PC-9 (cell line): ENCODE measurements at regions not wholly inside any gene's neighbourhood (a gene's known extent, or its start where the extent isn't known, plus 50 kb on each side); places are given as distances from the start of the nearest gene placed in this dataset.
"Not testable (repeated sequence)": the region's sequence is repeated elsewhere in the genome, so short reads cannot be mapped to it uniquely, and the experiment has no call there.

ENCODE experiments used
- EZH2 ChIP-seq: fragments of 200-600 bp; sonication (generic); IDR thresholded peaks from 2 replicates; pipeline ENCODE4 v1.8.0; 2017; ENCODE audit warnings: antibody characterized with exemption, low read depth
- TF ChIP-seq, protein P1 (sequence below): fragments of 200-600 bp; sonication (generic); conservative IDR thresholded peaks from 2 replicates; pipeline ENCODE4 v1.6.1; 2017; ENCODE audit warnings: mixed run types, antibody characterized with exemption, mild to moderate bottlenecking, moderate library complexity

DNA sequence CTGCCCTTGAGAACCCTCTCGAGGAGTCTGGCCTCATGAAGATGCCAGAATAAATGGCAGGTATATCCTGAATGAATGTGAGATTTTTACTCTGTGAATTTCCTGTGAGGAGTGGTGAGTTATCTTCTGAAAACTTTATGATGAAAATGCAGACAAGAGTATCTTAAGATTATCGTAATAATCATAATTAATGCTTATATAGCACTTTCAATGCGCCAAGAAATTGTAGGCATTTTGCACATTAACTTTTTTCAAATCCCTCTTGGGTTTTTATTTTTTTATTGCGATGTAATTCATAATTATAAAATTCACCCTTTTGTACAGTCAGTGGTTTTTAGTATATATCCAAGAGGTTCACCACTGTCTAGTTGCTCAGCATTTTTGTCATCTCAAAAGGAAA is 135.1 kb downstream of the FOXD4L6 start:
- TF ChIP-seq, protein P1, sequence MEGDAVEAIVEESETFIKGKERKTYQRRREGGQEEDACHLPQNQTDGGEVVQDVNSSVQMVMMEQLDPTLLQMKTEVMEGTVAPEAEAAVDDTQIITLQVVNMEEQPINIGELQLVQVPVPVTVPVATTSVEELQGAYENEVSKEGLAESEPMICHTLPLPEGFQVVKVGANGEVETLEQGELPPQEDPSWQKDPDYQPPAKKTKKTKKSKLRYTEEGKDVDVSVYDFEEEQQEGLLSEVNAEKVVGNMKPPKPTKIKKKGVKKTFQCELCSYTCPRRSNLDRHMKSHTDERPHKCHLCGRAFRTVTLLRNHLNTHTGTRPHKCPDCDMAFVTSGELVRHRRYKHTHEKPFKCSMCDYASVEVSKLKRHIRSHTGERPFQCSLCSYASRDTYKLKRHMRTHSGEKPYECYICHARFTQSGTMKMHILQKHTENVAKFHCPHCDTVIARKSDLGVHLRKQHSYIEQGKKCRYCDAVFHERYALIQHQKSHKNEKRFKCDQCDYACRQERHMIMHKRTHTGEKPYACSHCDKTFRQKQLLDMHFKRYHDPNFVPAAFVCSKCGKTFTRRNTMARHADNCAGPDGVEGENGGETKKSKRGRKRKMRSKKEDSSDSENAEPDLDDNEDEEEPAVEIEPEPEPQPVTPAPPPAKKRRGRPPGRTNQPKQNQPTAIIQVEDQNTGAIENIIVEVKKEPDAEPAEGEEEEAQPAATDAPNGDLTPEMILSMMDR: not testable (repeated sequence)
- TF ChIP-seq EZH2: not testable (repeated sequence)
